Activated CD4-positive, alpha-beta T cell treated with anti-CD3 and anti-CD28 coated beads, Interleukin-2, amount 50 U/mL, for 1 hour (primary cell): ENCODE measurements at regions not wholly inside any gene's neighbourhood (a gene's known extent, or its start where the extent isn't known, plus 50 kb on each side); places are given as distances from the start of the nearest gene placed in this dataset.
"Not testable (repeated sequence)": the region's sequence is repeated elsewhere in the genome, so short reads cannot be mapped to it uniquely, and the experiment has no call there.

Experiments
- DNase-seq: peaks from one replicate; pipeline ENCODE4 v3.0.0-alpha.2; 2020

- DNase-seq: no peak
Observed at GRCh38 chr4:38280323-38280706, 320.1 kb downstream of the PTTG2 start.

DNA sequence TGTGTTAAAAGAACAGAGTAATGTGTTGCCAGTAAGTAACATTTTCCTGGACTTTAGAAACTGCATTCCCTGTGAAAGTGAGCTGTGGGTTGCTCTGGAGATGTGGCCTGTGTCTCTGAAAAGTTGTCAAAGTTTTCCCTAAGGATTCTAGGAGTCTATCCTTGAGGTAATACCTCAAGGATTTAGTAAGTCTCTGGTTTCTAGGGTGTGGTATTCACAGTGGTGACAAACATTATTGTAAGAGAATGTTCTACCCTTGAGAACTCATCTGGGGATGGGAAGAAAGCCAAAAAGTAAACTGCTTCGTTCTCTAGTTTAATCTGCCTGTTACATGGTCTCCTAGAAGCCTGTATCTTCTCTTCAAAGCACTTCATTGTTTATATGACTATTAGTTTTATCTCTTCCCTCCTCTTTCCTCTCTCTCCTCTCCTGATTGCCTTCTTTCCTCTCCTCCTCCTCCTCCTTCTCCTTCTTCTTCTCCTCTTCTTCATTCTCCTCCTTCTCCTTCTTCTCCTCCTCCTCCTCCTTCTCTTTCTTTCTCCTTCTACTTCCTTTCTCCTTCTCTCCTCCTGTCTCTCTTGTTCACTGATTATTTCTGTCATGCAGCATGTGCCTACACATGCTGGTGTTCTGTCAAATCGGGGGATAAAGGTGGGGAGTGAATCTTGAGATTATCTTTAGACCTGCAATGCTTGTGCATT is 321.3 kb downstream of the PTTG2 start:
- DNase-seq: no peak

GRCh38 chr4:38283724-38284123 is 323.5 kb downstream of the PTTG2 start:
- no peak for DNase-seq

- DNase-seq: no peak
Observed at GRCh38 chr4:38284294-38285030, 324.3 kb downstream of the PTTG2 start.

GRCh38 chr4:38287101-38287851 is 327.1 kb downstream of the PTTG2 start:
- no peak for DNase-seq

- DNase-seq: no peak
Observed at GRCh38 chr4:38289553-38289952, 329.4 kb downstream of the PTTG2 start.

- DNase-seq: no peak
Observed at GRCh38 chr4:38290366-38290765, 330.2 kb downstream of the PTTG2 start.

- DNase-seq: no peak
Observed at GRCh38 chr4:38290914-38291313, 330.7 kb downstream of the PTTG2 start.

DNA sequence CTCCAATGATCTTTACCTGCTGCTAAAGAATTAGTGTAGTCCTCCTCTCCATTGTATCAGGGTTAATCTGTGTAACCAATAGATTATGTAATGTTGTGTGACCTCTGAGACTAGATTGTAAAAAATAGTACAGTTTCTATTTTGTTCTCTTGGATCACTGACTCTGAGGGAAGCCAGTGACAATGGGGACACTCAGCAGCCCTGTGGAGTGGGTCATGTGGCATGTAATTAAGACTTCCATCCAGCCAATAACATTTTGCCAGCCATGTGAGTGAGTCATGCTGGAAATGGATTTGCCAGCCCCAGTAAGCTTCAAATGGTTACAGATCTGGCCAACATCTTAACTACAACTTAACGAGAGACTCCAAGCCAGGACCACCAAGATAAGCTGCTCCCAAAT is 332.3 kb downstream of the PTTG2 start:
- DNase-seq: no peak

- no peak for DNase-seq
Observed at GRCh38 chr4:38294238-38294637, 334.0 kb downstream of the PTTG2 start.

DNA sequence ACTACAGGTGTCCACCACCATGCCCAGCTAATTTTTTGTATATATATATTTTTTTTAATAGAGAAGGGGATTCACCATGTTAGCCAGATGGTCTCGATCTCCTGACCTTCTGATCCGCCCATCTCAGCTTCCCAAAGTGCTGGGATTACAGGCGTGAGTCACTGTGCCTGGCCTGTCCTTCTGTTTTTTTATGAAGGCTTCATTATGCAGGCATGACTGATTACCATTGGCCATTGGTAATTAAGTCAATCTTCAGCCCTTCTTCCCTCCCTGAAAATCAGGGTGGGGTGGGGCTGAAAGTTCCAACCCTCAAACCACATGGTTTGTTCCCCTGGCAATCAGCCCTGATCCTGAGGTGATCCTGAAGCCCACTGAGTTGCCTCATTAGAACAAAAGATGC is 336.9 kb downstream of the PTTG2 start:
- DNase-seq: no peak

DNA sequence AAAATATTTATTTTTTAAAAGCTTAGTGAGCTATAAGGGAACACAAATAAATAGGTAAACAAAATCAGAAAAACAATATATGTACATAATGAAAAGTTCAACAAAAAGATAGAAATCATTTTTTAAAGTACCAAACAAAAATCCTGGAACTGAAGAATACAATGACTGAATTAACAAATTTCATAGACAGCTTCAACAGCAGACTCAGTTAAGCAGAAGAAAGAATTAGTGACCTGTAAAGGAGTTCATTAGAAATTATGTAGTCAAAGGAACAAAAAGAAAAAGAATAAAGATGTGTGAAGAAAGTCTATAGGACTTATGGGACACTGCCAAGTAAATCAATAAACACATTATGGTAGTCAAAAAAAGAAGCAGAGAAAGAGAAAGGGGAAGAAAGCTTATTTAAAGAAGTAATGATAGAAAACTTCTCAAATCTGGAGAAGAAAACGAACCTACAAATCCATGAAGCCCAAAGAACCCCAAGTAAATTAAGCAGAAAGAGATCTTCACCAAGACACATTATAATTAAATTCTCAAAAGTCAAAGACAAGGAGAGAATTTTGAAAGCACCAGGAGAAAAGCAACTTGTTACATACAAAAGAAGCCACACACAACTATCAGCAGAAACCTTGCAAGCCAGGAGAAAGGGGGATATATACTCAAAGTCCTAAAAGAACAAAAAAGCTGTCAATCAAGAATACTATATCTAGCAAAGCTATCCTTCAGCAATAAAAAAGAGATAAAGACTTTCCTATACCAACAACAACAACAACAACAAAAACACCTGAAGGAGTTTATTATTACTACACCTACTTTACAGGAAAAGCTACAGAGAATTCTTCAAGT is 338.9 kb downstream of the PTTG2 start:
- DNase-seq: no peak

GRCh38 chr4:38302910-38303309 is 342.7 kb downstream of the PTTG2 start:
- DNase-seq: no peak

DNA sequence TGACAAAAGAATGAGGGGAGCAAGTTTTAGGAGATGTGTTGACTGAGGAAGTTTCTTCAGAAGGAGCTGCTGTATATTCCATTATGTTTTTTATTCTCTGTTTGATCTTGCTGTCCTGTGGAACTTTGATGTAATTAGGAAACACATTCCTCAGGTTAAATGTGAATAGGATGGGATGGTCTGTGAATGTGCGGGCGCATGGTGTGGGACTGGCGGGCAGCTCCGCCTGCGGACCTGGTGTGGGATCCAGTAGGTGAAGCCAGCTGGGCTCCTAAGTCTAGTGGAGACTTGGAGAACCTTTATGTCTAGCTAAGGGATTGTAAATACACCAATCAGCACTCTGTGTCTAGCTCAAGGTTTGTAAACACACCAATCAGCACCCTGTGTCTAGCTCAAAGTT is 344.3 kb downstream of the PTTG2 start:
- not testable (repeated sequence) for DNase-seq

DNA sequence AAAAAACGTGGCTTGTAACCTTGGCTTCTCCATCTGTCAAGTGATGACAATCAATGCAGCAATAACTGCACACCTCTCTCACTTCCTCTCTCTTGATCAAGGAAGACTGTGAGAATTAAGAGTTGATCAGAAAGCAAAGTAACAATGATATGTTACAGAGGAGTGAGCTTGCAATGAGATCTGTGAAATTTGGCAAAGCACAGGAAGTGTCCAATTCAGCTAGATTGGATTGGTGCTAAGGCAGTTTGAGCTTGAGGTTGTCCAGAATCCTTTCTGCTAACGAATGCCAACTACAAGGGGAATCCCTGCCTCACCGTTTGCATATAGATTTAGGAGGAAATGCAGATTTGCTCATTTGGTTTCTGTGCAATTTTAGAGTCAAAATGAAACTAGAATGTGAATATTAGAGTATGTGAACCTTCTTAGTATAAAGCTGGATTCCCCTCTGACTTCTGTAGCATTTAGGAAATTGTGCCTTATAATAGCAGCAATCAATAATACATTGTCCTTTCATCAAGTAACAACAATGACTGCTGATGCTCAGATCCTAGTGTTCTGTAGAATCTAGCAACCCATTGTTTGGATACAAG is 346.4 kb downstream of the PTTG2 start:
- DNase-seq: no peak

DNA sequence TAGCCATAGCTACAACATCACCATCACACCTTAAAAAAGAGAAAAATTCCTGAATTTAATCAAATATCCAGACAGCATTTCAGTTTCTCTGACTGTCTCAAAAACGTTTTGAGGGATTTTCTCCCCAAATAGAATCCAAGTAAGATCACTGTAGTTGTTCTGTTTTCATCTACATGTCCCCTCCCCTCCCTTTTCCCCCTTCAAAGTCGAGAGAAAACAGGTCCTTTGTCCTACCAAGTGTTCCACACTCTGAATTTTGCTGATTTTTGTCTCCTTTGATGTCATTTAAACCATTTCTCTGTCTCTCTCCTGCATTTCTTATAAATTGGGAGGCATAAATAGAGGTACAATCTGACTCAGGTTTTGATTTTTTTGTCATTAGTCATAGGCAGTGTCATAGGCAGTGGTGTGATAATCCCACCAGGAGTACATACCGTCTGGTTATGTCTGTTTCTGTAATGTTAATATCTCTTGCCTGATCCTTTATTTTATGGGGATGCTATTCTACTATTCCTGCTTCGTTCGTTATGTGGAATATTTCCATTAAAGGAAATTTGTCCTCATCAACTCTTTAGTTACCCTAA is 348.6 kb downstream of the PTTG2 start:
- DNase-seq: no peak

- no peak for DNase-seq
Observed at GRCh38 chr4:38309471-38309870, 349.3 kb downstream of the PTTG2 start.

- DNase-seq: peak; percentile 43
Observed at GRCh38 chr4:38310446-38311043, 350.3 kb downstream of the PTTG2 start.

- no peak for DNase-seq
Observed at GRCh38 chr4:38311495-38312126, 351.4 kb downstream of the PTTG2 start.

GRCh38 chr4:38313175-38313574 is 350.8 kb upstream of the KLF3 start:
- DNase-seq: no peak

- no peak for DNase-seq
Observed at GRCh38 chr4:38313999-38314561, 349.9 kb upstream of the KLF3 start.
